ENCODE measurements at regions not wholly inside any gene's neighbourhood (a gene's known extent, or its start where the extent isn't known, plus 50 kb on each side); places are given as distances from the start of the nearest gene placed in this dataset.

- TF ChIP-seq, protein P1, sequence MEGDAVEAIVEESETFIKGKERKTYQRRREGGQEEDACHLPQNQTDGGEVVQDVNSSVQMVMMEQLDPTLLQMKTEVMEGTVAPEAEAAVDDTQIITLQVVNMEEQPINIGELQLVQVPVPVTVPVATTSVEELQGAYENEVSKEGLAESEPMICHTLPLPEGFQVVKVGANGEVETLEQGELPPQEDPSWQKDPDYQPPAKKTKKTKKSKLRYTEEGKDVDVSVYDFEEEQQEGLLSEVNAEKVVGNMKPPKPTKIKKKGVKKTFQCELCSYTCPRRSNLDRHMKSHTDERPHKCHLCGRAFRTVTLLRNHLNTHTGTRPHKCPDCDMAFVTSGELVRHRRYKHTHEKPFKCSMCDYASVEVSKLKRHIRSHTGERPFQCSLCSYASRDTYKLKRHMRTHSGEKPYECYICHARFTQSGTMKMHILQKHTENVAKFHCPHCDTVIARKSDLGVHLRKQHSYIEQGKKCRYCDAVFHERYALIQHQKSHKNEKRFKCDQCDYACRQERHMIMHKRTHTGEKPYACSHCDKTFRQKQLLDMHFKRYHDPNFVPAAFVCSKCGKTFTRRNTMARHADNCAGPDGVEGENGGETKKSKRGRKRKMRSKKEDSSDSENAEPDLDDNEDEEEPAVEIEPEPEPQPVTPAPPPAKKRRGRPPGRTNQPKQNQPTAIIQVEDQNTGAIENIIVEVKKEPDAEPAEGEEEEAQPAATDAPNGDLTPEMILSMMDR (conservative IDR thresholded peaks at IDR 0.05; ENCODE audit: low read depth, low read length): no peak
- no peak for TF ChIP-seq EZH2 (IDR thresholded peaks at IDR 0.05; ENCODE audit: borderline replicate concordance, low read depth, low read length, poor library complexity, severe bottlenecking)
Measured at GRCh38 chr6:51277474-51277873, 458.8 kb downstream of the TFAP2B start.

Data from A673 (cell line).